ENCODE measurements at regions not wholly inside any gene's neighbourhood (a gene's known extent, or its start where the extent isn't known, plus 50 kb on each side); places are given as distances from the start of the nearest gene placed in this dataset.
"Not testable (repeated sequence)": the region's sequence is repeated elsewhere in the genome, so short reads cannot be mapped to it uniquely, and the experiment has no call there.

DNA sequence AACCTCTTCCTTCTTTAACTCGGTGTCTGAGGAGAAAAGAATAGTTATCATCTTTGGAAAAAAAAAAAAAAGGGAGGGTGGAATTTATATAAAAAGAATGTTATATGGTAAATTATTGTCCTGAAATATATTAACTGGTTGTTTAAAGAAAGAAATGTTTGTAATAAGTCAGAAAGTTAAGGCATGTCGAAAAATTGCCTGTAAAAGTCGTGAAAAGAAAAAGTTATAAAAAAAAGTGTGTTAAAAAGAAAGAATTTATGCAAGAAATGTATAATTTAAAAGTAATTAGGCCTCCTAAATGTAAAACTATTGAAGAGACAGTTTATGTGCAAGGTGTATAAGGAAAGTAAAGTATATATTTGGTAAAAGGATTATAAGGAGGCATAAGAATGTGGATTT, 130.5 kb upstream of the SEMA6A start:
- TF ChIP-seq PKNOX1 (IDR thresholded peaks at IDR 0.05); SPI1 (IDR thresholded peaks at IDR 0.05; ENCODE audit: borderline replicate concordance, insufficient read depth, low read depth, low read length); SUZ12 (IDR thresholded peaks at IDR 0.05; ENCODE audit: unreplicated experiment); EP300 (IDR thresholded peaks at IDR 0.05; ENCODE audit: borderline replicate concordance in 1 of 2, control insufficient read depth in 1 of 2, low read depth in 2 of 2, low read length in 2 of 2); EZH2 (IDR thresholded peaks at IDR 0.05; ENCODE audit: borderline replicate concordance, control insufficient read depth, low read depth, low read length); RFX5 (IDR thresholded peaks at IDR 0.05; ENCODE audit: low read depth, low read length): not testable (repeated sequence)
- TF ChIP-seq, protein P1, sequence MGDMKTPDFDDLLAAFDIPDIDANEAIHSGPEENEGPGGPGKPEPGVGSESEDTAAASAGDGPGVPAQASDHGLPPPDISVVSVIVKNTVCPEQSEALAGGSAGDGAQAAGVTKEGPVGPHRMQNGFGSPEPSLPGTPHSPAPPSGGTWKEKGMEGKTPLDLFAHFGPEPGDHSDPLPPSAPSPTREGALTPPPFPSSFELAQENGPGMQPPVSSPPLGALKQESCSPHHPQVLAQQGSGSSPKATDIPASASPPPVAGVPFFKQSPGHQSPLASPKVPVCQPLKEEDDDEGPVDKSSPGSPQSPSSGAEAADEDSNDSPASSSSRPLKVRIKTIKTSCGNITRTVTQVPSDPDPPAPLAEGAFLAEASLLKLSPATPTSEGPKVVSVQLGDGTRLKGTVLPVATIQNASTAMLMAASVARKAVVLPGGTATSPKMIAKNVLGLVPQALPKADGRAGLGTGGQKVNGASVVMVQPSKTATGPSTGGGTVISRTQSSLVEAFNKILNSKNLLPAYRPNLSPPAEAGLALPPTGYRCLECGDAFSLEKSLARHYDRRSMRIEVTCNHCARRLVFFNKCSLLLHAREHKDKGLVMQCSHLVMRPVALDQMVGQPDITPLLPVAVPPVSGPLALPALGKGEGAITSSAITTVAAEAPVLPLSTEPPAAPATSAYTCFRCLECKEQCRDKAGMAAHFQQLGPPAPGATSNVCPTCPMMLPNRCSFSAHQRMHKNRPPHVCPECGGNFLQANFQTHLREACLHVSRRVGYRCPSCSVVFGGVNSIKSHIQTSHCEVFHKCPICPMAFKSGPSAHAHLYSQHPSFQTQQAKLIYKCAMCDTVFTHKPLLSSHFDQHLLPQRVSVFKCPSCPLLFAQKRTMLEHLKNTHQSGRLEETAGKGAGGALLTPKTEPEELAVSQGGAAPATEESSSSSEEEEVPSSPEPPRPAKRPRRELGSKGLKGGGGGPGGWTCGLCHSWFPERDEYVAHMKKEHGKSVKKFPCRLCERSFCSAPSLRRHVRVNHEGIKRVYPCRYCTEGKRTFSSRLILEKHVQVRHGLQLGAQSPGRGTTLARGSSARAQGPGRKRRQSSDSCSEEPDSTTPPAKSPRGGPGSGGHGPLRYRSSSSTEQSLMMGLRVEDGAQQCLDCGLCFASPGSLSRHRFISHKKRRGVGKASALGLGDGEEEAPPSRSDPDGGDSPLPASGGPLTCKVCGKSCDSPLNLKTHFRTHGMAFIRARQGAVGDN (IDR thresholded peaks at IDR 0.05) = not testable (repeated sequence)
- TF ChIP-seq, protein P2, sequence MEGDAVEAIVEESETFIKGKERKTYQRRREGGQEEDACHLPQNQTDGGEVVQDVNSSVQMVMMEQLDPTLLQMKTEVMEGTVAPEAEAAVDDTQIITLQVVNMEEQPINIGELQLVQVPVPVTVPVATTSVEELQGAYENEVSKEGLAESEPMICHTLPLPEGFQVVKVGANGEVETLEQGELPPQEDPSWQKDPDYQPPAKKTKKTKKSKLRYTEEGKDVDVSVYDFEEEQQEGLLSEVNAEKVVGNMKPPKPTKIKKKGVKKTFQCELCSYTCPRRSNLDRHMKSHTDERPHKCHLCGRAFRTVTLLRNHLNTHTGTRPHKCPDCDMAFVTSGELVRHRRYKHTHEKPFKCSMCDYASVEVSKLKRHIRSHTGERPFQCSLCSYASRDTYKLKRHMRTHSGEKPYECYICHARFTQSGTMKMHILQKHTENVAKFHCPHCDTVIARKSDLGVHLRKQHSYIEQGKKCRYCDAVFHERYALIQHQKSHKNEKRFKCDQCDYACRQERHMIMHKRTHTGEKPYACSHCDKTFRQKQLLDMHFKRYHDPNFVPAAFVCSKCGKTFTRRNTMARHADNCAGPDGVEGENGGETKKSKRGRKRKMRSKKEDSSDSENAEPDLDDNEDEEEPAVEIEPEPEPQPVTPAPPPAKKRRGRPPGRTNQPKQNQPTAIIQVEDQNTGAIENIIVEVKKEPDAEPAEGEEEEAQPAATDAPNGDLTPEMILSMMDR (IDR thresholded peaks at IDR 0.05 in 2 of 3, conservative IDR thresholded peaks at IDR 0.05 in 1 of 3; ENCODE audit: control insufficient read depth in 2 of 3, extremely low read depth in 1 of 3, insufficient read depth in 1 of 3, low read depth in 3 of 3, low read length in 3 of 3) = not testable (repeated sequence)
- TF ChIP-seq MLLT1 (IDR thresholded peaks at IDR 0.05) = peak; percentile 91
- TF ChIP-seq, protein P3, sequence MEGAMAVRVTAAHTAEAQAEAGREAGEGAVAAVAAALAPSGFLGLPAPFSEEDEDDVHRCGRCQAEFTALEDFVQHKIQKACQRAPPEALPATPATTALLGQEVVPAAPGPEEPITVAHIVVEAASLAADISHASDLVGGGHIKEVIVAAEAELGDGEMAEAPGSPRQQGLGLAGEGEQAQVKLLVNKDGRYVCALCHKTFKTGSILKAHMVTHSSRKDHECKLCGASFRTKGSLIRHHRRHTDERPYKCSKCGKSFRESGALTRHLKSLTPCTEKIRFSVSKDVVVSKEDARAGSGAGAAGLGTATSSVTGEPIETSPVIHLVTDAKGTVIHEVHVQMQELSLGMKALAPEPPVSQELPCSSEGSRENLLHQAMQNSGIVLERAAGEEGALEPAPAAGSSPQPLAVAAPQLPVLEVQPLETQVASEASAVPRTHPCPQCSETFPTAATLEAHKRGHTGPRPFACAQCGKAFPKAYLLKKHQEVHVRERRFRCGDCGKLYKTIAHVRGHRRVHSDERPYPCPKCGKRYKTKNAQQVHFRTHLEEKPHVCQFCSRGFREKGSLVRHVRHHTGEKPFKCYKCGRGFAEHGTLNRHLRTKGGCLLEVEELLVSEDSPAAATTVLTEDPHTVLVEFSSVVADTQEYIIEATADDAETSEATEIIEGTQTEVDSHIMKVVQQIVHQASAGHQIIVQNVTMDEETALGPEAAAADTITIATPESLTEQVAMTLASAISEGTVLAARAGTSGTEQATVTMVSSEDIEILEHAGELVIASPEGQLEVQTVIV (IDR thresholded peaks at IDR 0.05; ENCODE audit: borderline replicate concordance, partially characterized antibody) = not testable (repeated sequence)
- TF ChIP-seq, protein P4, sequence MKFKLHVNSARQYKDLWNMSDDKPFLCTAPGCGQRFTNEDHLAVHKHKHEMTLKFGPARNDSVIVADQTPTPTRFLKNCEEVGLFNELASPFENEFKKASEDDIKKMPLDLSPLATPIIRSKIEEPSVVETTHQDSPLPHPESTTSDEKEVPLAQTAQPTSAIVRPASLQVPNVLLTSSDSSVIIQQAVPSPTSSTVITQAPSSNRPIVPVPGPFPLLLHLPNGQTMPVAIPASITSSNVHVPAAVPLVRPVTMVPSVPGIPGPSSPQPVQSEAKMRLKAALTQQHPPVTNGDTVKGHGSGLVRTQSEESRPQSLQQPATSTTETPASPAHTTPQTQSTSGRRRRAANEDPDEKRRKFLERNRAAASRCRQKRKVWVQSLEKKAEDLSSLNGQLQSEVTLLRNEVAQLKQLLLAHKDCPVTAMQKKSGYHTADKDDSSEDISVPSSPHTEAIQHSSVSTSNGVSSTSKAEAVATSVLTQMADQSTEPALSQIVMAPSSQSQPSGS (IDR thresholded peaks at IDR 0.05; ENCODE audit: low read length) = not testable (repeated sequence)
- TF ChIP-seq, protein P5, sequence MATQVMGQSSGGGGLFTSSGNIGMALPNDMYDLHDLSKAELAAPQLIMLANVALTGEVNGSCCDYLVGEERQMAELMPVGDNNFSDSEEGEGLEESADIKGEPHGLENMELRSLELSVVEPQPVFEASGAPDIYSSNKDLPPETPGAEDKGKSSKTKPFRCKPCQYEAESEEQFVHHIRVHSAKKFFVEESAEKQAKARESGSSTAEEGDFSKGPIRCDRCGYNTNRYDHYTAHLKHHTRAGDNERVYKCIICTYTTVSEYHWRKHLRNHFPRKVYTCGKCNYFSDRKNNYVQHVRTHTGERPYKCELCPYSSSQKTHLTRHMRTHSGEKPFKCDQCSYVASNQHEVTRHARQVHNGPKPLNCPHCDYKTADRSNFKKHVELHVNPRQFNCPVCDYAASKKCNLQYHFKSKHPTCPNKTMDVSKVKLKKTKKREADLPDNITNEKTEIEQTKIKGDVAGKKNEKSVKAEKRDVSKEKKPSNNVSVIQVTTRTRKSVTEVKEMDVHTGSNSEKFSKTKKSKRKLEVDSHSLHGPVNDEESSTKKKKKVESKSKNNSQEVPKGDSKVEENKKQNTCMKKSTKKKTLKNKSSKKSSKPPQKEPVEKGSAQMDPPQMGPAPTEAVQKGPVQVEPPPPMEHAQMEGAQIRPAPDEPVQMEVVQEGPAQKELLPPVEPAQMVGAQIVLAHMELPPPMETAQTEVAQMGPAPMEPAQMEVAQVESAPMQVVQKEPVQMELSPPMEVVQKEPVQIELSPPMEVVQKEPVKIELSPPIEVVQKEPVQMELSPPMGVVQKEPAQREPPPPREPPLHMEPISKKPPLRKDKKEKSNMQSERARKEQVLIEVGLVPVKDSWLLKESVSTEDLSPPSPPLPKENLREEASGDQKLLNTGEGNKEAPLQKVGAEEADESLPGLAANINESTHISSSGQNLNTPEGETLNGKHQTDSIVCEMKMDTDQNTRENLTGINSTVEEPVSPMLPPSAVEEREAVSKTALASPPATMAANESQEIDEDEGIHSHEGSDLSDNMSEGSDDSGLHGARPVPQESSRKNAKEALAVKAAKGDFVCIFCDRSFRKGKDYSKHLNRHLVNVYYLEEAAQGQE (IDR thresholded peaks at IDR 0.05; ENCODE audit: low read depth, low read length) = not testable (repeated sequence)

All from GM12878 (cell line).